Muscle of leg (tissue), 3 donors: ENCODE measurements at regions not wholly inside any gene's neighbourhood (a gene's known extent, or its start where the extent isn't known, plus 50 kb on each side); places are given as distances from the start of the nearest gene placed in this dataset.
"Not testable (repeated sequence)": the region's sequence is repeated elsewhere in the genome, so short reads cannot be mapped to it uniquely, and the experiment has no call there.

ENCODE experiments used
- DNase-seq: peaks from one replicate; pipeline ENCODE4 v3.0.0; 2013
- H3K27ac ChIP-seq: one replicate; pipeline ENCODE4 v1.5.1; 2013; ENCODE audit warnings: mild to moderate bottlenecking, low read length, control low read depth
- H3K27me3 ChIP-seq: one replicate; pipeline ENCODE4 v1.6.1; 2013; ENCODE audit warnings: low read length; ENCODE audit not compliant: control insufficient read depth, insufficient read depth
- H3K36me3 ChIP-seq: one replicate; pipeline ENCODE4 v1.6.1; 2013; ENCODE audit warnings: low read length; ENCODE audit not compliant: control insufficient read depth, insufficient read depth
- H3K4me1 ChIP-seq: one replicate; pipeline ENCODE4 v1.6.1; 2013; ENCODE audit warnings: low read length; ENCODE audit not compliant: control insufficient read depth, insufficient read depth
- H3K4me3 ChIP-seq: one replicate; pipeline ENCODE4 v1.5.1; 2013; ENCODE audit warnings: low read length, control low read depth
- H3K9me3 ChIP-seq: replicated peaks from 2 replicates; pipeline ENCODE4 v1.6.1; 2013; ENCODE audit warnings: low read depth, low read length; ENCODE audit not compliant: control insufficient read depth
- WGBS: methylation state at CpG from one replicate; pipeline ENCODE4 v1.1.5; 2013; ENCODE audit warnings: missing lambda C conversion rate; ENCODE audit not compliant: insufficient coverage; 5-methylcytosine and 5-hydroxymethylcytosine counted together

DNA sequence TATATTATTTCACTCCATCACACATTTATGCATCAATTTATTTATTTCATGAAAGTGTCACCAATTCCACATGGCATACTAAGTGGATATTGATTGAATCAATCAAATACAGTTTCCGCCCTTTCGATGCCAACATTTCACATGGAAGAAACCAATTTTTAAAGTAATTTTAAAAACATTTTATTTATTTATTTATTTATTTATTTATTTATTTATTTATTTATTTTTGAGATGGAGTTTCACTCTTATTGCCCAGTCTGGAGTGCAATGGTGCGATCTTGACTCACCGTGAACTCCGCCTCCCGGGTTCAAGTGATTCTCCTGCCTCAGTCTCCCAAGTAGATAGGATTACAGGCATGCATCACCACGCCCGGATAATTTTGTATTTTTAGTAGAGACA, 1005.0 kb upstream of the ALCAM start:
- H3K36me3 ChIP-seq, DNase-seq, H3K9me3 ChIP-seq, H3K4me3 ChIP-seq, H3K27me3 ChIP-seq, H3K4me1 ChIP-seq, H3K27ac ChIP-seq: not testable (repeated sequence)
- WGBS: no CpG with 5 or more reads among the region's 8 CpGs

DNA sequence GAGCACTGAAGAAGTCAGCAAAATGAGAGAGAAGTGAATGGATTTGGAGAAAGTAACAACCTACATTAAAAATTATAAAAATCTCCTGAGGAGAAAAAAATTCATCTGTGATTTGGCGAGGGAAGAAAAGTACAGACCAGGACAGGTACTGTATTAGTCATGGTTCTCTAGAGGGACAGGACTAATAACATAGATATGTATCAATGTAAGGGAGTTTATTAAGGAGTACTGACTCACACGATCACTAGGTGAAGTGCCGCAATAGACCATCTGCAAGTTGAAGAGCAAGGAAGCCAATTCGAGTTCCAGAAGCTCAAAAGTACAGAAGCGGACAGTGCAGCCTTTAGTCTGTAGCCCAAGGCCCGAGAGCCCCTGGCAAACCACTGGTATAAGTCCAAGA, 1004.4 kb upstream of the ALCAM start:
- no peaks in the 10 kb centered on the region for H3K36me3 ChIP-seq
- no peak overlapping the region for H3K27ac ChIP-seq
- H3K4me3 ChIP-seq: no peak overlapping the region
- no peaks in the 10 kb centered on the region for H3K4me1 ChIP-seq
- H3K9me3 ChIP-seq: no peaks in the 10 kb centered on the region
- no peaks in the 10 kb centered on the region for H3K27me3 ChIP-seq
- DNase-seq: no peak
- WGBS: 95% methylated on average over 4 of the region's 6 CpGs

DNA sequence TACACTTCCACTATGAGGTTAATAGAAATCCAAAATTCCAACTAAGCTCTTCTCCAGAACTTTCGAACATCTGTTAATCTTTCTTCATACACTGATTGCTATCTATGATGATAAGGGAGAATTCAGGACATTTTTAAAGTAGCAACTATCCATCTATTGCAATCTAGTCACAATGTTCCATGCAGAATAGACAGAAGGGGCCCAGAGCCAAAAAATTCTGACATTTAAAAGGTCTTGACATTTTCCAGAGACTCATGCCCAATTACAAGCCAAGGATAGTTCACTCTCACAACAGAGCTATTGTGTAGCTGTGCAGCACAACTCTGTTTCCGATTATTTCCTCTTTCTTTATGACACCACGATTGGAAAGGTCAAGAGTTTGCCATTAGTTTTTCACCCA, 999.7 kb upstream of the ALCAM start:
- H3K27ac ChIP-seq: no peak overlapping the region
- WGBS: no CpG with 5 or more reads among the region's 3 CpGs
- peak; percentile 25 for DNase-seq

DNA sequence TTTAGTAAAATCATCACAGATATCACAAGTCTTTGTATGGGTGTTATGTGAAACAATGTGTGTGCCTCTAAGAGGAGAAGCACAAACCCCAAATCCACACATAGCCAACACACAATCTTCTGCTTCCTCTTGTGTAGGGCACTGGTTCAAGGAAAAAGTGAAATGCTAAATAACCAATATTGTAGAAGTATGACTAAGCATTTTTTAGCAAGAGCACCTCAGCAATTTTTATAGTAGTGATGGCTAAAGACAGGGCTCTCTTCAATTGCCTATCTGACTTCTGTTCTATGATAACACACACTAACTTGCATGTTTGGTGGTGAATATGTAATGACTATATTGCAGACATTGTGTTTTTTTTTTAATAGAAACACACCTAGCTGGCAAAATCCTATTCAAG, 997.9 kb upstream of the ALCAM start:
- Histone ChIP-seq H3K4me1 (no peaks in the 10 kb centered on the region), H3K36me3 (no peaks in the 10 kb centered on the region), H3K4me3 (no peak overlapping the region), H3K27me3 (no peaks in the 10 kb centered on the region), H3K27ac (no peak overlapping the region), H3K9me3 (no peaks in the 10 kb centered on the region)
- no peak for DNase-seq

More for the DNA sequence above, 999.7 kb upstream of the ALCAM start:
- Histone ChIP-seq H3K9me3 (no peaks in the 10 kb centered on the region), H3K36me3 (no peaks in the 10 kb centered on the region), H3K4me3 (no peak overlapping the region), H3K4me1 (no peaks in the 10 kb centered on the region), H3K27me3 (no peaks in the 10 kb centered on the region)

DNA sequence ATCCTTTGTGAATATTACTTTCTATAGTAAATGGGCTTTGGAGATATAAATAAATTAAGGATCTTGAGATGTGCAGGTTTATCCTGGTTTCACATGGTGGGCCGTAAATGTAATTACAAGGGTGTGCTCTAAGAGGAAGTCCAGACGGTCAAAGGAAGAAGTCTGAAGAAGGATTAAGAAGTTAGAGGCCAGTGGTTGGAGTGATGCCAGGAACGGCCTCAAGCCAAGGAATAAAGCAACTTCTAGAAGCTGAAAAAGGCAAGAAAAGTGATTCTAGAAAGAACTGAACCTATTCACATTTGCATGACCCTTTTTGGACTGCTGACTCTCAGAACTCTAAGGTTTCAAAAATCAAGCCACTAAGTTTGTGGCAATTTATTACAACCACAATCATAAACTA, 981.3 kb upstream of the ALCAM start:
- 67% methylated on average over 1 of the region's 3 CpGs for WGBS
- H3K4me3 ChIP-seq: no peak overlapping the region
- H3K9me3 ChIP-seq: no peaks in the 10 kb centered on the region
- H3K36me3 ChIP-seq: no peaks in the 10 kb centered on the region
- peak; percentile 20 for DNase-seq
- no peaks in the 10 kb centered on the region for H3K4me1 ChIP-seq
- no peak overlapping the region for H3K27ac ChIP-seq
- no peaks in the 10 kb centered on the region for H3K27me3 ChIP-seq

DNA sequence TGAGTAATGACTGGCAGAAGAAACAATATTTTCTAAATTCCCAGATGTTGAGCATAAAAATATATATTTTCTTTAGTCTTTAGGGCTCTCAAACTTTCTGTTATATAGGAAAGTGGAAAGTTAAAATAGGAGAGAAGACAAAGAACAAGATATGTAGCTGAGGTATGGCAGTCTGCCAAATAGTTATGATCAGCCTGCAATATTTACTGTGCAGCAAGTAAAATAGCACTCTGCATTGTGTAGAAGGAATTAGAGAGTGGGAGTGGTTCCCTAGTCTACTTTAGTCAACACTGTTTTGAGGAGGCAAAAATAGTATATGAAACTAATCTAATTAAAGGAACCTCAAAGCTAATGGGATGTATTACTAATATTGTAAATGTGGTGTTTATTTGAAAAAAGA, 978.1 kb upstream of the ALCAM start:
- Histone ChIP-seq H3K4me3 (no peak overlapping the region), H3K9me3 (no peaks in the 10 kb centered on the region), H3K4me1 (no peaks in the 10 kb centered on the region), H3K36me3 (no peaks in the 10 kb centered on the region), H3K27ac (no peak overlapping the region), H3K27me3 (no peaks in the 10 kb centered on the region)
- DNase-seq: peak; percentile 60

DNA sequence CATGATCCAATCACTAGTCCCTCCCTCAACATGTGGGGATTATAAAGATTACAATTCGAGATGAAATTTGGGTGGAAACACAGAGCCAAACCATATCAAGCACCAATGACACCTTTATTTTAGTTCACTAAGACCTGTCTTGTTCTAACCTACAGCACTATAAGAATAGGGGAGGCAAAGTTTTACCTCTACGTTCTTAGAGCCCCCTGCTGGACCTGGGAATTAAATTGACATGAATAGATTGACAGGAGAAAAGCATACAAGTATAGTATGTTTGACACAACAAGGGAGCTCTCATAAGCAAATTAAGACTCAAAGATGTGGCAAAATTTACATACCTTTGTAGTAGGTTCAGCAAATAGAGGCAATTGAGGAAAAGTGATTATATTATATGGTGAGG, 974.4 kb upstream of the ALCAM start:
- whole genome bisulfite sequencing: no CpG with 5 or more reads among the region's 2 CpGs
- Histone ChIP-seq H3K4me3 (no peak overlapping the region), H3K27me3 (no peaks in the 10 kb centered on the region), H3K36me3 (no peaks in the 10 kb centered on the region), H3K27ac (no peak overlapping the region), H3K9me3 (no peaks in the 10 kb centered on the region), H3K4me1 (no peaks in the 10 kb centered on the region)
- no peak for DNase-seq

DNA sequence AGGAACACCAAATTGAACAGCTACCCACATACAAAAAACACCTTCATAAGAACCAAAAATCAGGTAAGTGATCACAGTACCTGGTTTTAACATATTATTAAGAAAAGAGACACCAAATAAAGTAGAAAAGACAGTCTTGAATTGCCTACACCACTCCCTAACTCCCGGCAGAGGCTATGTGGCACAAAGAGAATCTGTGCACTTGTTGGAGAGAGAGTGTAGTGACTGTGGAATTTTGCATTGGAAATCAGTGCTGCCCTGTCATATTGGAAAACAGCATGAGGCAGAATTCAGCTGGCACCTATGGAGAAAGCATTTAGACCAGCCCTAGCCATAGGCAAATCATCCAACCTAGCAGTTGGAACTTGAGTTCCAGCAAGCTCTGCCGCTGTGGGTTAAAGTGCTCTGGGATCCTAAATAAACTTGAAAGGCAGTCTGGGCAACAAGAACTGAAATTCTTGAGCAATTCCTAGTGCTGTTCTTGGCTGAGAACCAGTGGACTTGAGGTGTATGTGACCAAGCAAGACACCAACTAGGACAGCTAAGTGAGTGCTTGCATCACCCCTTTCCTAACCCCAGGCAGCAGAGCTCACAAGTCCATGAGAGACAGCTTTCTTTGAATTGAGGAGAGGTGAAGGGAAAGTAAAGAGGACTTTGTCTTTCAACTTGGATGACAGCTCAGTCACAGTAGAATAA, 969.6 kb upstream of the ALCAM start:
- DNase-seq: no peak
- H3K4me3 ChIP-seq: no peak overlapping the region
- no peaks in the 10 kb centered on the region for H3K36me3 ChIP-seq
- no peak overlapping the region for H3K27ac ChIP-seq
- no peaks in the 10 kb centered on the region for H3K27me3 ChIP-seq
- no peaks in the 10 kb centered on the region for H3K4me1 ChIP-seq
- peaks cover 2% of the 10 kb centered on the region for H3K9me3 ChIP-seq
- no CpG with 5 or more reads among the region's 2 CpGs for WGBS

DNA sequence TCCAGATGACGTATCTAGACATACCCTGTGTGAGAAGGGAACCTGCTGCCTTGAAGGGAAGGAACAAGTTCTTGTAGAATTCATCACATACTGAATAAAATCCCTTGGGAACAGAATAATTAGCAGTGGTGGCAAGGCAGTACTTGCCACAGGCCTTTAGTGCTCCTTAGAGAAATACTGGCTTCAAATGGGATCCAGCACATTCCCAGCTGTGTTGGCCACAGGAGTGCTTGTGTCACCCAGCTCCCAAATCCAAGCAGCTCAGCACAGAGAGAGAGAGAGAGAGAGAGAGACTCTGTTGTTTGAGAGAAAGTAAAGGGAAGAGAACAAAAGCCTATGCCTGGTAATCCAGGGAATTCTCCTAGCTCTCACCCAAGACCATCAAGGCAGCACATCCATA, 969.0 kb upstream of the ALCAM start:
- Histone ChIP-seq H3K9me3 (peaks cover 2% of the 10 kb centered on the region), H3K27ac (no peak overlapping the region), H3K4me3 (no peak overlapping the region), H3K4me1 (no peaks in the 10 kb centered on the region), H3K27me3 (no peaks in the 10 kb centered on the region), H3K36me3 (no peaks in the 10 kb centered on the region)
- WGBS: no CpG with 5 or more reads among the region's 1 CpG
- DNase-seq: no peak

DNA sequence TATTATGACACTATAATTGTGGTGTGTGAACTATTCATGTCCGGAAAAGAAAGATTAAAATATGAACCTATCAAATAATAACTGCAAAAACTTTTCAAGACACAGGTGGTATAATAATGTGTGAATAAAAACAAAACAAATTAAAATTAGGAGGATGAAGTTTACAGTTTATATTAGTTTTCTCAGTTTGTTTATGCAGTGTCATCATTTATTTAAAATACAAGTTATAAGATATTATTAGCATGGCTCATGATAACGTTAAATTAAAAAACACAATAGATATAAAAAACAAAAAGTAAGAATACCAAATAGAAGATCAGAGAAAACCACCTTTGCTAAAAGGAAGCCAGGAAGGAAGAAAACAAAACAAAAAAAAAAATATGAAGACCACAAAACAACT, 963.8 kb upstream of the ALCAM start:
- H3K4me1 ChIP-seq: no peaks in the 10 kb centered on the region
- WGBS: no CpG with 5 or more reads among the region's 2 CpGs
- no peak overlapping the region for H3K4me3 ChIP-seq
- no peak for DNase-seq
- no peak overlapping the region for H3K27ac ChIP-seq
- H3K9me3 ChIP-seq: peaks cover 2% of the 10 kb centered on the region
- H3K36me3 ChIP-seq: no peaks in the 10 kb centered on the region
- no peaks in the 10 kb centered on the region for H3K27me3 ChIP-seq

DNA sequence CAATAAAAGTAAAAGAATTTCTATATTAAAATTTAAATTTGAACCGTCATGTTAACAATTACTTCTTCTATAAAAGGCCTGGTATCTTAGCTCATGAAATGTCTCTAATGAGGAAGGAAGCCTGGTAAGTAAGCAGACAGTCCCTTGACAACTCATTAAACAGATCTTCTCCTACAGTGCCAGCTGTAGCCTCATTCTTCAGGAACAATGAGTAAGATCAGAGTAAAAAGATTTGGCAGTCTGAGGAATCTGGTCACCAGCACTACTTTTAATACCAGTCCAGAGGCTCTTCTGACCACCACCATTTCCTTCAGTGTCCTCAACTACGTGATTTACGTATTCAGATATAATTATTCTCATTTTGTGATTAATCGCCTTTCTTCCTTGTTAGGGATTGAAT, 955.0 kb upstream of the ALCAM start:
- no peak overlapping the region for H3K4me3 ChIP-seq
- no peak for DNase-seq
- H3K27me3 ChIP-seq: no peaks in the 10 kb centered on the region
- no CpG with 5 or more reads among the region's 4 CpGs for WGBS
- no peaks in the 10 kb centered on the region for H3K4me1 ChIP-seq
- no peaks in the 10 kb centered on the region for H3K9me3 ChIP-seq
- H3K36me3 ChIP-seq: no peaks in the 10 kb centered on the region
- H3K27ac ChIP-seq: no peak overlapping the region
